Hematopoietic multipotent progenitor cell treated with erythropoietin and hydrocortisone succinate and interleukin-3 and kit ligand, for 4 days (in vitro differentiated cells): ENCODE measurements at regions not wholly inside any gene's neighbourhood (a gene's known extent, or its start where the extent isn't known, plus 50 kb on each side); places are given as distances from the start of the nearest gene placed in this dataset.
"Not testable (repeated sequence)": the region's sequence is repeated elsewhere in the genome, so short reads cannot be mapped to it uniquely, and the experiment has no call there.

Source experiments
- DNase-seq: peaks from one replicate; pipeline ENCODE4 v3.0.0-alpha.2; 2015

GRCh38 chr19:14328406-14328805, 52.8 kb upstream of the ADGRE5 start:
- no peak for DNase-seq

- DNase-seq = not testable (repeated sequence)
Measured at GRCh38 chr19:14327061-14327460, 54.2 kb upstream of the ADGRE5 start.

GRCh38 chr19:14325863-14326262, 55.4 kb upstream of the ADGRE5 start:
- no peak for DNase-seq

- no peak for DNase-seq
Measured at GRCh38 chr19:14325134-14325533, 56.1 kb upstream of the ADGRE5 start.

- DNase-seq = no peak
Measured at GRCh38 chr19:14322889-14323463, 58.3 kb upstream of the ADGRE5 start.

GRCh38 chr19:14320253-14320652, 61.0 kb upstream of the ADGRE5 start:
- DNase-seq = no peak

GRCh38 chr19:14319720-14320119, 61.5 kb upstream of the ADGRE5 start:
- not testable (repeated sequence) for DNase-seq

GRCh38 chr19:14318873-14319272, 62.4 kb upstream of the ADGRE5 start:
- no peak for DNase-seq

- DNase-seq = no peak
Measured at GRCh38 chr19:14317157-14317556, 64.1 kb upstream of the ADGRE5 start.

- peak; percentile 29 for DNase-seq
Measured at GRCh38 chr19:14315433-14315832, 65.8 kb upstream of the ADGRE5 start.

GRCh38 chr19:14310055-14310454, 71.2 kb upstream of the ADGRE5 start:
- DNase-seq = peak; percentile 40

- no peak for DNase-seq
Measured at GRCh38 chr19:14305706-14306105, 75.5 kb upstream of the ADGRE5 start.

GRCh38 chr19:14301150-14301549, 80.1 kb upstream of the ADGRE5 start:
- no peak for DNase-seq

GRCh38 chr19:14300303-14300702, 80.9 kb upstream of the ADGRE5 start:
- DNase-seq = no peak

- DNase-seq = not testable (repeated sequence)
Measured at GRCh38 chr19:14299224-14299827, 81.9 kb upstream of the ADGRE5 start.

- DNase-seq = not testable (repeated sequence)
Measured at GRCh38 chr19:14297883-14298576, 83.2 kb upstream of the ADGRE5 start.

GRCh38 chr19:14294974-14295373, 86.3 kb upstream of the ADGRE5 start:
- peak; percentile 62 for DNase-seq

- not testable (repeated sequence) for DNase-seq
Measured at GRCh38 chr19:14293816-14294170, 87.5 kb upstream of the ADGRE5 start.

GRCh38 chr19:14293101-14293815, 87.3 kb upstream of the ADGRL1 start:
- DNase-seq = peak; percentile 27

GRCh38 chr19:14289810-14290209, 83.8 kb upstream of the ADGRL1 start:
- DNase-seq = not testable (repeated sequence)

GRCh38 chr19:14287837-14288236, 81.9 kb upstream of the ADGRL1 start:
- not testable (repeated sequence) for DNase-seq

GRCh38 chr19:14286594-14286993, 80.6 kb upstream of the ADGRL1 start:
- not testable (repeated sequence) for DNase-seq

GRCh38 chr19:14285726-14286125, 79.8 kb upstream of the ADGRL1 start:
- DNase-seq = not testable (repeated sequence)
